ENCODE measurements at regions not wholly inside any gene's neighbourhood (a gene's known extent, or its start where the extent isn't known, plus 50 kb on each side); places are given as distances from the start of the nearest gene placed in this dataset.
"Not testable (repeated sequence)": the region's sequence is repeated elsewhere in the genome, so short reads cannot be mapped to it uniquely, and the experiment has no call there.

DNA sequence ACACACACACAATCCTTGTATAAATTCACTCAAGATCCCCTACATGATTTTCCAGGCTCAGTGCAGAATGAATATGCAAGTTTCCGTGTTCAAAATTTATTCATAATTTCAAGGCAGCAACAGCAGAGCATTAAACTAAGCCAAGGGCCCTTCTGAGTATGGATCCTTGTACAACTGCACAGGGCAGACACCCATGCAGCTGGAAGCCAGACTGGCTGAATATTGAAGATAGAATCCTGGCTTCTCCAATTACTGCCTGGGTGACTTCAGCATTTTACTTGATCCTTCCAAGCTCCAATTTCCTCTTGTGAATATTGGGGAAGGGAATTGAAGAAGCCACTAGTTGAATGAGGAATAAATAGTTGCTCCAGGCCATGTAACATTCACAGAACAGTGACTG lies 267.9 kb upstream of the REG3G start:
- TF ChIP-seq, protein P1, sequence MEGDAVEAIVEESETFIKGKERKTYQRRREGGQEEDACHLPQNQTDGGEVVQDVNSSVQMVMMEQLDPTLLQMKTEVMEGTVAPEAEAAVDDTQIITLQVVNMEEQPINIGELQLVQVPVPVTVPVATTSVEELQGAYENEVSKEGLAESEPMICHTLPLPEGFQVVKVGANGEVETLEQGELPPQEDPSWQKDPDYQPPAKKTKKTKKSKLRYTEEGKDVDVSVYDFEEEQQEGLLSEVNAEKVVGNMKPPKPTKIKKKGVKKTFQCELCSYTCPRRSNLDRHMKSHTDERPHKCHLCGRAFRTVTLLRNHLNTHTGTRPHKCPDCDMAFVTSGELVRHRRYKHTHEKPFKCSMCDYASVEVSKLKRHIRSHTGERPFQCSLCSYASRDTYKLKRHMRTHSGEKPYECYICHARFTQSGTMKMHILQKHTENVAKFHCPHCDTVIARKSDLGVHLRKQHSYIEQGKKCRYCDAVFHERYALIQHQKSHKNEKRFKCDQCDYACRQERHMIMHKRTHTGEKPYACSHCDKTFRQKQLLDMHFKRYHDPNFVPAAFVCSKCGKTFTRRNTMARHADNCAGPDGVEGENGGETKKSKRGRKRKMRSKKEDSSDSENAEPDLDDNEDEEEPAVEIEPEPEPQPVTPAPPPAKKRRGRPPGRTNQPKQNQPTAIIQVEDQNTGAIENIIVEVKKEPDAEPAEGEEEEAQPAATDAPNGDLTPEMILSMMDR (IDR thresholded peaks at IDR 0.05; ENCODE audit: low read depth, low read length, missing control alignments) = no peak
- in situ Hi-C loops (cut with HindIII; ENCODE audit: low pct_ligation_motif_present, low sequenced_read_pairs) = no loop called here
- no peak for DNase-seq
- Histone ChIP-seq H3K27me3 (replicated peaks) (no peaks in the 10 kb centered on the region), H3K36me3 (replicated peaks) (no peaks in the 10 kb centered on the region), H3K4me3 (ENCODE audit: low read depth, low read length) (no peak overlapping the region), H3K27ac (no peak overlapping the region)

DNA sequence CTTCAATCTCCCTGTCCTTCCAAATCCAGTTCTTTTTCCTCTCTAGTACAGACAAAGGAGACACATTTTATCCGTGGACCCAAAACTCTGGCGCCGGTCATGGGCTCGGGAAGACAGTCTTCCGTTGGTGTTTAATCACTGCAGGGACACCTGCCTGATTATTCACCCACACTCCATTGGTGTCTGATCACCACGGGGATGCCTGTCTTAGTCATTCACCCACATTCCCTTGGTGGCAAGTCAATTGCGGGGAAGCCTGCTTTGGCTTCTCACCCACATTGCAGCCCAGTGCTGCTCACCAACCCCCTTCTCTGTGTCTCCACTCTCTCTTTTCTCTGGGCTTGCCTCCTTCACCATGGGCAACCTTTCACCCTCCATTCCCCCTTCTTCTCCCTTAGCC lies 266.7 kb upstream of the REG3G start:
- DNase-seq; in situ Hi-C loops (cut with HindIII; ENCODE audit: low pct_ligation_motif_present, low sequenced_read_pairs): not testable (repeated sequence)

DNA sequence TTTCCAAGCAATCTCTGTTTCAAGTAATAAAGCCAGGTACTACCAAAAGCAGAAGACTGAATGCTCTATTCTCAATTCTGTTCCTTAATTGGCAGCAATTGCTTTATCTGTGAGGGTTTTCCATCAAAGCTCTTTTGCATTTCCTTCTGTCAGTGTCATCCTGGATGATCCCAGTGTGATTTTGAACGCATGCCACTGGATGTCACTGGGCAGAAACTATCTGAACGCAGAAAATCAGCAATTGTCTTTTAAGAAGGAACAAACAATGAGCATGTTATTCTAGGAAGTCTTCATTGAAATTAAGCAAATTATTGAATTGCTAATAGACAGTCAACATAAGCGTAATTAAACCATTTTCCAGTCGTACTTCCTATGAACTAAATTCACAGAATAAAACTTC lies 259.0 kb upstream of the REG3G start:
- DNase-seq = no peak
- H3K4me3 ChIP-seq (ENCODE audit: low read depth, low read length) = no peak overlapping the region
- H3K27ac ChIP-seq = no peak overlapping the region
- in situ Hi-C loops (cut with HindIII; ENCODE audit: low pct_ligation_motif_present, low sequenced_read_pairs) = no loop called here
- H3K27me3 ChIP-seq (replicated peaks) = no peaks in the 10 kb centered on the region
- TF ChIP-seq, protein P1 (IDR thresholded peaks at IDR 0.05; ENCODE audit: low read depth, low read length, missing control alignments) = no peak
- no peaks in the 10 kb centered on the region for H3K36me3 ChIP-seq (replicated peaks)

More for the DNA sequence above, 266.7 kb upstream of the REG3G start:
- not testable (repeated sequence) for H3K27me3 ChIP-seq (replicated peaks); H3K27ac ChIP-seq; H3K36me3 ChIP-seq (replicated peaks); H3K4me3 ChIP-seq (ENCODE audit: low read depth, low read length)

DNA sequence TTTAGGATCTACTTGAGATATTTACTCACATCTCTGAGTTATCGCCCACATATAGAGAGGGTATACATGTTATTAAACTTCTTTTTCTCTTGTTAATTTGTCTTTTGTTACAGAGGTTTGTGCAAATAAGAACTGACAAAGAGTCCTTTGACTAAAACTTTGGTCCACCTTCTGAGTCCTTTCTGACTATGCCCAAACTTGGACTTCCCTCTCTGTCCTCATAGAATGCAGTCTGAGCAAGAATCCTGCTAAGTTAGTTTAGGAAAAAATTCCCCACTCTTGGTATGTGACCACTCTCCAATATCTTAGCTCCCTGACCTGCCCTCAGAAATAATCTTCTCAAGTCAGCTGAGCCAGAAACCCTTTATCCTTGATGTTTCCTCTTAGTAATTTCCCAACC lies 257.5 kb upstream of the REG3G start:
- no peaks in the 10 kb centered on the region for H3K36me3 ChIP-seq (replicated peaks)
- no peak overlapping the region for H3K4me3 ChIP-seq (ENCODE audit: low read depth, low read length)
- TF ChIP-seq, protein P1 (IDR thresholded peaks at IDR 0.05; ENCODE audit: low read depth, low read length, missing control alignments) = no peak
- no peaks in the 10 kb centered on the region for H3K27me3 ChIP-seq (replicated peaks)
- in situ Hi-C loops (cut with HindIII; ENCODE audit: low pct_ligation_motif_present, low sequenced_read_pairs) = no loop called here
- no peak overlapping the region for H3K27ac ChIP-seq
- no peak for DNase-seq

DNA sequence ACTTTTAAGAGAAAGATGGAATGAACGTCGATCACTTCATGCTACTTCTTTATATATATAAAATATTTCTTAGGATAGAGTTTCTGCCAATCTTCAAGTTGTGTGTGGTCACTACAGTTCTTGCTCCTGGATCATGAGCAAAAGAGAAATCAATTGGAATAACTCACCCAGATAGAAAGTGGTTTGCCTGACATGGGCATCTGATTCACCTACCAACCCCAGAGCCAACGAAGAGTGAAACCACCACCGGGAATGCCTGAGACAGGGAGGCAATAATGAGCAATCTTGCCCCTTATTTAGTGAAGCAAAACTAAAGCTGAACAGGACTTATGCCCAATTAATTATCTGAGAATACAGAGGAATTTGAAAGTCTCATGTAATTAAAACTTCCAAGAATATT lies 250.2 kb upstream of the REG3G start:
- in situ Hi-C loops (cut with HindIII; ENCODE audit: low pct_ligation_motif_present, low sequenced_read_pairs) = no loop called here
- Histone ChIP-seq H3K4me3 (ENCODE audit: low read depth, low read length) (no peak overlapping the region), H3K27me3 (replicated peaks) (no peaks in the 10 kb centered on the region), H3K27ac (no peak overlapping the region), H3K36me3 (replicated peaks) (no peaks in the 10 kb centered on the region)
- TF ChIP-seq, protein P1 (IDR thresholded peaks at IDR 0.05; ENCODE audit: low read depth, low read length, missing control alignments) = no peak
- no peak for DNase-seq

DNA sequence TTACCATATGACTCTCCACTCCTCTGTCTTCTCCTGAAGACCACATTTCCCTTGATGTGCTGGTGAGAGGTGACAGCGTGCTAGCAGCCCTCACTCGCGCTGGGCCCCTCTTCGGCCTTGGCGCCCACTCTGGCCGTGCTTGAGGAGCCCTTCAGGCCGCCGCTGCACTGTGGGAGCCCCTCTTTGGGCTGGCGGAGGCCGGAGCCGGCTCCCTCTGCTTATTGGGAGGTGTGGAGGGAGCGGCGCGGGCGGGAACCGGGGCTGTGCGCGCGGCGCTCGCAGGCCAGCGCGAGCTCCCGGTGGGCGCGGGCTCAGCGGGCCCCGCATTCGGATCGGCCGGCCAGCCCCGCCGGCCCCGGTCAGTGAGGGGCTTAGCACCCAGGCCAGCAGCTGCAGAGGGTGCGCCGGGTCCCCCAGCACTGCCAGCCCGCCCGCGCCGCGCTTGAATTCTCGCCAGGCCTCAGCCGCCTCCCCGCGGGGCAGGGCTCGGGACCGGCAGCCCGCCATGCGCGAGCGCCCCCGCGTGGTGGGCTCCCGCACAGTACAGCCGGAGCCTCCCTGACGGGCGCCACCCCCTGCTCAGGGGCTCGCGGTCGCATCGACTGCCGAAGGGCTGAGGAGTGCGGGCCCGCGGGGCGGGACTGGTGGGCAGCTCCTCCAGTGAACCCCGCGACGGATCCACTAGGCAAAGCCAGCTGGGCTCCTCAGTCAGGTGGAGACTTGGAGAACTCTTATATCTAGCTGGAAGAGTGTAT lies 246.6 kb upstream of the REG3G start:
- no peaks in the 10 kb centered on the region for H3K27me3 ChIP-seq (replicated peaks)
- DNase-seq = no peak
- no peak overlapping the region for H3K27ac ChIP-seq
- TF ChIP-seq, protein P1 (IDR thresholded peaks at IDR 0.05; ENCODE audit: low read depth, low read length, missing control alignments) = no peak
- in situ Hi-C loops (cut with HindIII; ENCODE audit: low pct_ligation_motif_present, low sequenced_read_pairs) = no loop called here
- H3K4me3 ChIP-seq (ENCODE audit: low read depth, low read length) = no peak overlapping the region
- no peaks in the 10 kb centered on the region for H3K36me3 ChIP-seq (replicated peaks)

Measured in brain microvascular endothelial cell (primary cell).